Ovary (tissue), 3 donors: ENCODE measurements at regions not wholly inside any gene's neighbourhood (a gene's known extent, or its start where the extent isn't known, plus 50 kb on each side); places are given as distances from the start of the nearest gene placed in this dataset.

Experiments
- EP300 ChIP-seq: sonication (generic); formaldehyde crosslinking; IDR thresholded peaks from one replicate; pipeline ENCODE4 v1.6.1; 2017; ENCODE audit warnings: antibody characterized with exemption
- POLR2A ChIP-seq: fragments of 450-650 bp; IDR thresholded peaks from one replicate; pipeline ENCODE4 v1.6.1; 2017; ENCODE audit warnings: antibody characterized with exemption, mild to moderate bottlenecking, moderate library complexity
- TF ChIP-seq, protein P1 (sequence below), 3 donors: fragments of 450-650 bp in 2 of 3; fragments of 200-600 bp in 1 of 3; IDR thresholded peaks; one replicate each; pipeline versions ENCODE4 v1.5.1 to v1.8.0; 2016 to 2022; ENCODE audit warnings: antibody characterized with exemption in 3 of 3, mild to moderate bottlenecking in 1 of 3
- donor health status: DM: no; HTN: no; CAD: no.

DNA sequence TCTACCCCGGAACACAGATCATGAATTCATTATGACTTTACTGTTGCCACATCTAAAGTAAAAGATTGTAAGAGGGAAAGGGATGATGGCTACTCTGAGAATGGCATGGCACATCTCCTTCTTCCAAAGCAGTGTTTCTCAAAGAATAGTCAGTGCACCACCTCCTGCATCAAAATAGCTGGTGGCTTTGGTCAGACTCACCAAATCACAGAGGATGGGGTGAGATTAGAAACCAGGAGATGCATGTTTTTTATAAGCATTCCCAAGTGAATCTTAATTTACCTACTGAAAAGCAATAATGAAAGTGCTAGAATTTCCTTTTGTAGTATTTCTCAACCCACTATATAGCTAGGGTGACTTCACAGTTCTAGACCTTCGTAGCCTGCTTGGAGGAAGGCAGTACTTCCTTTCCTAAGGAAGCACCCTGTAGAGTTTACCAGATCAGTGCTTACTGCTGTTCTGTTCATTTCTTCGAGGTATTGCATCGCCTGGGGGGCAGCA lies 340.8 kb upstream of the KLF3 start:
- TF ChIP-seq, protein P1, sequence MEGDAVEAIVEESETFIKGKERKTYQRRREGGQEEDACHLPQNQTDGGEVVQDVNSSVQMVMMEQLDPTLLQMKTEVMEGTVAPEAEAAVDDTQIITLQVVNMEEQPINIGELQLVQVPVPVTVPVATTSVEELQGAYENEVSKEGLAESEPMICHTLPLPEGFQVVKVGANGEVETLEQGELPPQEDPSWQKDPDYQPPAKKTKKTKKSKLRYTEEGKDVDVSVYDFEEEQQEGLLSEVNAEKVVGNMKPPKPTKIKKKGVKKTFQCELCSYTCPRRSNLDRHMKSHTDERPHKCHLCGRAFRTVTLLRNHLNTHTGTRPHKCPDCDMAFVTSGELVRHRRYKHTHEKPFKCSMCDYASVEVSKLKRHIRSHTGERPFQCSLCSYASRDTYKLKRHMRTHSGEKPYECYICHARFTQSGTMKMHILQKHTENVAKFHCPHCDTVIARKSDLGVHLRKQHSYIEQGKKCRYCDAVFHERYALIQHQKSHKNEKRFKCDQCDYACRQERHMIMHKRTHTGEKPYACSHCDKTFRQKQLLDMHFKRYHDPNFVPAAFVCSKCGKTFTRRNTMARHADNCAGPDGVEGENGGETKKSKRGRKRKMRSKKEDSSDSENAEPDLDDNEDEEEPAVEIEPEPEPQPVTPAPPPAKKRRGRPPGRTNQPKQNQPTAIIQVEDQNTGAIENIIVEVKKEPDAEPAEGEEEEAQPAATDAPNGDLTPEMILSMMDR (IDR thresholded peaks at IDR 0.05), result no peak
- TF ChIP-seq POLR2A (no peak), EP300 (no peak)
